MM.1S (cell line): ENCODE measurements at regions not wholly inside any gene's neighbourhood (a gene's known extent, or its start where the extent isn't known, plus 50 kb on each side); places are given as distances from the start of the nearest gene placed in this dataset.
A peak's percentile ranks its signal among the peaks of the same experiment; 100 is the strongest.
"Not testable (repeated sequence)": the region's sequence is repeated elsewhere in the genome, so short reads cannot be mapped to it uniquely, and the experiment has no call there.

Experiments used
- DNase-seq: peaks from one replicate; pipeline ENCODE4 v3.0.0-alpha.2; 2015
- H2AFZ ChIP-seq: fragments of 300-600 bp; sonication (generic); 2 replicates; pipeline ENCODE4 v1.6.0; 2016; ENCODE audit warnings: antibody characterized with exemption, low read length
- H3F3A ChIP-seq: fragments of 300-600 bp; sonication (generic); 2 replicates; pipeline ENCODE4 v1.6.1; 2016; ENCODE audit warnings: mild to moderate bottlenecking, antibody characterized with exemption, low read length, moderate library complexity, mixed read lengths; ENCODE audit not compliant: insufficient read depth
- H3K27ac ChIP-seq: fragments of 300-600 bp; sonication (generic); 2 replicates; pipeline ENCODE4 v1.5.1; 2016; ENCODE audit warnings: mild to moderate bottlenecking, low read length
- H3K27me3 ChIP-seq: fragments of 300-600 bp; sonication (generic); replicated peaks from 2 replicates; pipeline ENCODE4 v1.6.0; 2016; ENCODE audit warnings: low read length; ENCODE audit not compliant: insufficient read depth
- H3K36me3 ChIP-seq: fragments of 300-600 bp; sonication (generic); replicated peaks from 2 replicates; pipeline ENCODE4 v1.6.1; 2016; ENCODE audit warnings: mild to moderate bottlenecking, low read length, mixed read lengths; ENCODE audit not compliant: insufficient read depth
- H3K4me1 ChIP-seq: fragments of 300-600 bp; sonication (generic); 2 replicates; pipeline ENCODE4 v1.6.1; 2016; ENCODE audit warnings: low read length, mixed read lengths
- H3K4me2 ChIP-seq: fragments of 300-600 bp; sonication (generic); 2 replicates; pipeline ENCODE4 v1.6.0; 2016; ENCODE audit warnings: low read depth, low read length
- H3K4me3 ChIP-seq: fragments of 300-600 bp; sonication (generic); 2 replicates; pipeline ENCODE4 v1.5.1; 2016; ENCODE audit warnings: low read length, mixed read lengths
- H3K79me2 ChIP-seq: fragments of 300-600 bp; sonication (generic); 2 replicates; pipeline ENCODE4 v1.6.1; 2016; ENCODE audit warnings: mixed run types, low read length, mixed read lengths
- H3K9ac ChIP-seq: fragments of 300-600 bp; sonication (generic); 2 replicates; pipeline ENCODE4 v1.6.1; 2016; ENCODE audit warnings: low read length, mixed read lengths
- H3K9me2 ChIP-seq: fragments of 300-600 bp; sonication (generic); replicated peaks from 2 replicates; pipeline ENCODE4 v1.6.1; 2016; ENCODE audit warnings: mild to moderate bottlenecking, low read length, mixed read lengths; ENCODE audit not compliant: insufficient read depth
- H3K9me3 ChIP-seq: fragments of 300-600 bp; sonication (generic); replicated peaks from 2 replicates; pipeline ENCODE4 v1.6.1; 2016; ENCODE audit warnings: mild to moderate bottlenecking, low read length, mixed read lengths; ENCODE audit not compliant: insufficient read depth
- H4K20me1 ChIP-seq: fragments of 300-600 bp; sonication (generic); 2 replicates; pipeline ENCODE4 v1.6.1; 2016; ENCODE audit warnings: mild to moderate bottlenecking, low read length, moderate library complexity, mixed read lengths; ENCODE audit not compliant: insufficient read depth
- EZH2 ChIP-seq: fragments of 300-600 bp; sonication (generic); optimal IDR thresholded peaks from 2 replicates; pipeline ENCODE3; 2017; ENCODE audit warnings: low read depth, mild to moderate bottlenecking, antibody characterized with exemption, low read length, mixed read lengths
- EZH2phosphoT487 ChIP-seq: fragments of 300-600 bp; sonication (generic); IDR thresholded peaks from 2 replicates; pipeline ENCODE4 v1.6.1; 2018; ENCODE audit warnings: antibody characterized with exemption, low read length
- TF ChIP-seq, protein P1 (sequence below): fragments of 300-600 bp; sonication (generic); IDR thresholded peaks from 2 replicates; pipeline ENCODE4 v1.5.1; 2016; ENCODE audit warnings: antibody characterized with exemption, low read length, mixed read lengths

DNA sequence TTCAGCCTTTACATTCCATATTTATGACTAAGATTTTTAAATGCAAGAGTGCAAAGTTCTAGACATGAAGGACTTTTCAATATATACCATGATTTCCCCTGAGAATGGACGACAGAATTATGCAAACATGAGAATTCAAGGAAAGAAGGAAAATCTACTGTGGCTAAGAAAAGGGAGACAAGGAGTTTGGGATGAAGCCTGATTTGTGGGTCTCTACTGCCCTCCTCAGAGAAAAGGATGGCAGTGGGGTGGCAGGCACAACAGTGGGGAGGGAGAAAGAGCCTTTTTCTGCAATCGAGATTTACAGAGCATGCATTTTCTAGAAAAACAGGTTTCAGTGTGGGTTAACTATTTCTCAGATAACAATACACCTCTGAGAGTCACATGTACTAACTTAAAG is 466.9 kb upstream of the NRSN1 start:
- no peak for DNase-seq
- no peaks in the 10 kb centered on the region for H3K79me2 ChIP-seq
- no peak overlapping the region for H3K4me2 ChIP-seq
- H3K9me3 ChIP-seq: no peaks in the 10 kb centered on the region
- no peaks in the 10 kb centered on the region for H3K9me2 ChIP-seq
- no peak overlapping the region for H2AFZ ChIP-seq
- no peak for TF ChIP-seq EZH2
- TF ChIP-seq, protein P1, sequence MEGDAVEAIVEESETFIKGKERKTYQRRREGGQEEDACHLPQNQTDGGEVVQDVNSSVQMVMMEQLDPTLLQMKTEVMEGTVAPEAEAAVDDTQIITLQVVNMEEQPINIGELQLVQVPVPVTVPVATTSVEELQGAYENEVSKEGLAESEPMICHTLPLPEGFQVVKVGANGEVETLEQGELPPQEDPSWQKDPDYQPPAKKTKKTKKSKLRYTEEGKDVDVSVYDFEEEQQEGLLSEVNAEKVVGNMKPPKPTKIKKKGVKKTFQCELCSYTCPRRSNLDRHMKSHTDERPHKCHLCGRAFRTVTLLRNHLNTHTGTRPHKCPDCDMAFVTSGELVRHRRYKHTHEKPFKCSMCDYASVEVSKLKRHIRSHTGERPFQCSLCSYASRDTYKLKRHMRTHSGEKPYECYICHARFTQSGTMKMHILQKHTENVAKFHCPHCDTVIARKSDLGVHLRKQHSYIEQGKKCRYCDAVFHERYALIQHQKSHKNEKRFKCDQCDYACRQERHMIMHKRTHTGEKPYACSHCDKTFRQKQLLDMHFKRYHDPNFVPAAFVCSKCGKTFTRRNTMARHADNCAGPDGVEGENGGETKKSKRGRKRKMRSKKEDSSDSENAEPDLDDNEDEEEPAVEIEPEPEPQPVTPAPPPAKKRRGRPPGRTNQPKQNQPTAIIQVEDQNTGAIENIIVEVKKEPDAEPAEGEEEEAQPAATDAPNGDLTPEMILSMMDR: peak; percentile 40
- TF ChIP-seq EZH2phosphoT487: no peak
- H4K20me1 ChIP-seq: no peaks in the 10 kb centered on the region
- no peaks in the 10 kb centered on the region for H3K36me3 ChIP-seq
- no peak overlapping the region for H3K9ac ChIP-seq
- H3K4me1 ChIP-seq: no peaks in the 10 kb centered on the region
- H3K27ac ChIP-seq: no peak overlapping the region
- no peak overlapping the region for H3K4me3 ChIP-seq
- H3F3A ChIP-seq: no peaks in the 10 kb centered on the region
- no peaks in the 10 kb centered on the region for H3K27me3 ChIP-seq

DNA sequence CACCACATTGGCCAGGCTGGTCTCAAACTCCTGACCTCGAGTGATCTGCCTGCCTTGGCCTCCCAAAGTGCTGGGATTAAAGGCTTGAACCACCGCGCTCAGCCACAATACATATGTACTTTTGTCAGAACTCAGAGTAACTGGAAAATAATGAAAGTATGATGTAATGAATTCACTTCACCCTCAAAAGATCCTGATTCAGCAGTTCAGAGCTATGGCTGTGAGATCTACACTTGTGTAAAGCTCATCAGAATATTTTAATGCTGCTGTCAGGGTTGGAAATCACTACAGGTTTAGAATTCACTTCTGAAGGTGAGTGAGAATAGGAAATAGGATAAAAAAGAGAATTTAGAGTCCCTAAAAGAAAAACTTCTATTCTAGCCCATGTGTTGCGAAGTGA is 464.5 kb upstream of the NRSN1 start:
- H3K9me2 ChIP-seq: no peaks in the 10 kb centered on the region
- H3F3A ChIP-seq: no peaks in the 10 kb centered on the region
- no peaks in the 10 kb centered on the region for H3K79me2 ChIP-seq
- H3K9me3 ChIP-seq: no peaks in the 10 kb centered on the region
- H4K20me1 ChIP-seq: no peaks in the 10 kb centered on the region
- H3K4me2 ChIP-seq: no peak overlapping the region
- H3K27me3 ChIP-seq: no peaks in the 10 kb centered on the region
- no peaks in the 10 kb centered on the region for H3K4me1 ChIP-seq
- no peak overlapping the region for H3K4me3 ChIP-seq
- TF ChIP-seq, protein P1: no peak
- TF ChIP-seq EZH2: no peak
- no peak for TF ChIP-seq EZH2phosphoT487
- H3K27ac ChIP-seq: no peak overlapping the region
- DNase-seq: no peak
- no peak overlapping the region for H3K9ac ChIP-seq
- H3K36me3 ChIP-seq: no peaks in the 10 kb centered on the region
- no peak overlapping the region for H2AFZ ChIP-seq

DNA sequence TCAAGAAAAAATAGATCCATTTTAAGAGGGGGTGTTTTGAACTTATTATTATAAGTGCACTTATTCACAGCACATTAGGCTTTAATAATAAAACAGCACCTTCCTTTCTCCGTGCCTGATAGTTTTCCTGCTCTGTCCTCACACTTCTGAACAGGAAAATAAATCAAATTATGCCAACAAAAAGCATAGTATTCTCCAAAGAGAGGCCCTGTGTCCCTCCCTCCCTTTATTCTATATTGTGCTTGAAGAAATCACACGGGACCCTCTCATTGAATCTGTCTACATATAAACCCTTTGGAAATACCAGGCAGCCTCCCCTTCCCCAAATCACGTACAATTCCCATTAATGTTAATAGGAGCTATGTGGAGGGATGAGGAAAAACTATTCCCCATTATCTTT is 462.9 kb upstream of the NRSN1 start:
- Histone ChIP-seq H3F3A (no peaks in the 10 kb centered on the region), H3K9ac (no peak overlapping the region), H3K4me1 (no peaks in the 10 kb centered on the region), H4K20me1 (no peaks in the 10 kb centered on the region), H3K4me3 (no peak overlapping the region), H3K4me2 (no peak overlapping the region), H3K27ac (no peak overlapping the region), H3K9me3 (no peaks in the 10 kb centered on the region), H3K36me3 (no peaks in the 10 kb centered on the region), H2AFZ (no peak overlapping the region), H3K27me3 (no peaks in the 10 kb centered on the region), H3K9me2 (no peaks in the 10 kb centered on the region), H3K79me2 (no peaks in the 10 kb centered on the region)
- TF ChIP-seq EZH2 (no peak), EZH2phosphoT487 (no peak)
- TF ChIP-seq, protein P1: no peak
- no peak for DNase-seq

DNA sequence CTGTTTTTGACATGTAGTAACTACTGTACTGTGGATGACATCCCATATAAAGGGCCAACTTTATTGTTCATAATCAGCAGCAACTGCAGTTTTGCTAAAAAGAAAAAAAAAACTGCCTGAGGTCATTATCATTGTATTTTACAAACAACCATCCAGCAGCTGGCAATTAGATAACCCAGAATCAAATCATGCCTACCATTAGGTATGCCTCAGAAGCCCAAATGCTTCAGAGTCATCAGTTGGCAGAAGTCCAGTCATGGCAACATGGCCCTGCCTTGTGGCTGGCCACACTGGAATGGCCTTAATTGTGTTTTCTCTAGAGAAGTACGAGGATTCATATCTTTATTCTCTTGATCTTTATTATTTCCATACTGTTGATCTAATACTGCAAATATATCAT is 462.4 kb upstream of the NRSN1 start:
- H3K27ac ChIP-seq: no peak overlapping the region
- no peaks in the 10 kb centered on the region for H3K79me2 ChIP-seq
- no peaks in the 10 kb centered on the region for H3K36me3 ChIP-seq
- no peak overlapping the region for H2AFZ ChIP-seq
- H3K27me3 ChIP-seq: no peaks in the 10 kb centered on the region
- TF ChIP-seq, protein P1: no peak
- no peak for TF ChIP-seq EZH2phosphoT487
- TF ChIP-seq EZH2: no peak
- no peak overlapping the region for H3K9ac ChIP-seq
- no peaks in the 10 kb centered on the region for H3K4me1 ChIP-seq
- H3K4me2 ChIP-seq: no peak overlapping the region
- no peaks in the 10 kb centered on the region for H3F3A ChIP-seq
- no peak for DNase-seq
- no peaks in the 10 kb centered on the region for H3K9me3 ChIP-seq
- H3K4me3 ChIP-seq: no peak overlapping the region
- H3K9me2 ChIP-seq: no peaks in the 10 kb centered on the region
- no peaks in the 10 kb centered on the region for H4K20me1 ChIP-seq

DNA sequence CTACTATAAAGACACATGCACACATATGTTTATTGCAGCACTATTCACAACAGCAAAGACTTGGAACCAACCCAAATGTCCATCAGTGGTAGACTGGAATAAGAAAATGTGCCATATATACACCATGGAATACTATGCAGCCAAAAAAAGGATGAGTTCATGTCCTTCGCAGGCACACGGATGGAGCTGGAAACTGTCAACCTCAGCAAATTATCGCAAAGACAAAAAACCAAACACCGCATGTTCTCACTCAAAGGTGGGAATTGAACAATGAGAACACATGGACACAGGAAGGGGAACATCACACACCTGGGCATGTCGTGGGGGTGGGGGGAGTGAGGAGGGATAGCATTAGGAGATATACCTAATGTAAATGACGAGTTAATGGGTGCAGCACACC is 460.1 kb upstream of the NRSN1 start:
- not testable (repeated sequence) for H3K36me3 ChIP-seq, H3K4me1 ChIP-seq, H3K9me2 ChIP-seq, H3K9ac ChIP-seq, H3K9me3 ChIP-seq, H3K27ac ChIP-seq, H3K4me3 ChIP-seq, DNase-seq, H4K20me1 ChIP-seq, H3K79me2 ChIP-seq, H3F3A ChIP-seq, H3K4me2 ChIP-seq, H3K27me3 ChIP-seq, H2AFZ ChIP-seq
